Activated CD4-positive, alpha-beta memory T cell treated with anti-CD3 and anti-CD28 coated beads, Interleukin-2, amount 10 ng/mL, durations not matched to agents 7 days and 5 days (primary cell): ENCODE measurements at regions not wholly inside any gene's neighbourhood (a gene's known extent, or its start where the extent isn't known, plus 50 kb on each side); places are given as distances from the start of the nearest gene placed in this dataset.

Source experiments
- CTCF ChIA-PET: fragments of 350-600 bp; sonication (Branson Sonifier 250); formaldehyde crosslinking; loops from one replicate; lab custom pipeline; 2021; ENCODE audit warnings: antibody characterized with exemption, inconsistent platforms; lab: Charles Lee
- POLR2A ChIA-PET: fragments of 350-600 bp; sonication (Branson Sonifier 250); formaldehyde crosslinking; loops from one replicate; lab custom pipeline; 2021; ENCODE audit warnings: antibody characterized with exemption; lab: Charles Lee
- DNase-seq: peaks from one replicate; pipeline ENCODE4 v3.0.0-alpha.2; 2020
- H3K27ac Mint-ChIP-seq: one replicate; pipeline ENCODE4 v1.8.0; 2021; ENCODE audit warnings: mild to moderate bottlenecking, mixed read lengths
- H3K27me3 Mint-ChIP-seq: one replicate; pipeline ENCODE4 v1.8.0; 2021; ENCODE audit warnings: mixed read lengths
- H3K36me3 Mint-ChIP-seq: one replicate; pipeline ENCODE4 v1.8.0; 2021; ENCODE audit warnings: low read depth, mixed read lengths
- H3K4me1 Mint-ChIP-seq: one replicate; pipeline ENCODE4 v1.8.0; 2021; ENCODE audit warnings: mixed read lengths
- H3K4me3 Mint-ChIP-seq: one replicate; pipeline ENCODE4 v1.8.0; 2021; ENCODE audit warnings: mild to moderate bottlenecking, mixed read lengths
- H3K9me3 Mint-ChIP-seq: one replicate; pipeline ENCODE4 v1.8.0; 2021; ENCODE audit warnings: mixed read lengths

- Mint-ChIP-seq H3K27ac (no peak overlapping the region), H3K9me3 (peaks cover 15% of the 10 kb centered on the region), H3K4me1 (no peaks in the 10 kb centered on the region), H3K4me3 (no peak overlapping the region), H3K36me3 (no peaks in the 10 kb centered on the region), H3K27me3 (no peaks in the 10 kb centered on the region)
- ChIA-PET CTCF (no interaction called here), POLR2A (no interaction called here)
- DNase-seq, result no peak
Observed at GRCh38 chr4:162265802-162266201, 102.0 kb upstream of the FSTL5 start.

GRCh38 chr4:162245051-162245450 is 81.3 kb upstream of the FSTL5 start:
- Mint-ChIP-seq H3K4me3 (no peak overlapping the region), H3K4me1 (no peaks in the 10 kb centered on the region), H3K9me3 (peaks cover 2% of the 10 kb centered on the region), H3K36me3 (no peaks in the 10 kb centered on the region), H3K27ac (no peak overlapping the region), H3K27me3 (no peaks in the 10 kb centered on the region)
- POLR2A ChIA-PET, result no interaction called here
- DNase-seq, result no peak
- CTCF ChIA-PET, result no interaction called here

GRCh38 chr4:162241857-162242256 is 78.1 kb upstream of the FSTL5 start:
- H3K9me3 Mint-ChIP-seq, result peaks cover 5% of the 10 kb centered on the region
- no peak for DNase-seq
- ChIA-PET CTCF (no interaction called here), POLR2A (no interaction called here)
- no peak overlapping the region for H3K27ac Mint-ChIP-seq
- no peaks in the 10 kb centered on the region for H3K27me3 Mint-ChIP-seq
- no peak overlapping the region for H3K4me3 Mint-ChIP-seq
- no peaks in the 10 kb centered on the region for H3K36me3 Mint-ChIP-seq
- H3K4me1 Mint-ChIP-seq, result no peaks in the 10 kb centered on the region

- peaks cover 5% of the 10 kb centered on the region for H3K9me3 Mint-ChIP-seq
- no peak overlapping the region for H3K4me3 Mint-ChIP-seq
- H3K27ac Mint-ChIP-seq, result no peak overlapping the region
- ChIA-PET POLR2A (no interaction called here), CTCF (no interaction called here)
- DNase-seq, result no peak
- H3K36me3 Mint-ChIP-seq, result no peaks in the 10 kb centered on the region
- no peaks in the 10 kb centered on the region for H3K4me1 Mint-ChIP-seq
- H3K27me3 Mint-ChIP-seq, result no peaks in the 10 kb centered on the region
Observed at GRCh38 chr4:162239992-162240769, 76.4 kb upstream of the FSTL5 start.

- ChIA-PET CTCF (no interaction called here), POLR2A (no interaction called here)
- no peak overlapping the region for H3K4me3 Mint-ChIP-seq
- no peak for DNase-seq
- H3K4me1 Mint-ChIP-seq, result no peaks in the 10 kb centered on the region
- H3K9me3 Mint-ChIP-seq, result peaks cover 3% of the 10 kb centered on the region
- no peak overlapping the region for H3K27ac Mint-ChIP-seq
- no peaks in the 10 kb centered on the region for H3K27me3 Mint-ChIP-seq
- no peaks in the 10 kb centered on the region for H3K36me3 Mint-ChIP-seq
Observed at GRCh38 chr4:162237676-162238075, 73.9 kb upstream of the FSTL5 start.

- H3K4me3 Mint-ChIP-seq, result no peak overlapping the region
- H3K27me3 Mint-ChIP-seq, result no peaks in the 10 kb centered on the region
- no peak overlapping the region for H3K27ac Mint-ChIP-seq
- no peaks in the 10 kb centered on the region for H3K4me1 Mint-ChIP-seq
- H3K9me3 Mint-ChIP-seq, result peaks cover 4% of the 10 kb centered on the region
- no peak for DNase-seq
- POLR2A ChIA-PET, result no interaction called here
- CTCF ChIA-PET, result no interaction called here
- no peaks in the 10 kb centered on the region for H3K36me3 Mint-ChIP-seq
Observed at GRCh38 chr4:162234595-162234994, 70.8 kb upstream of the FSTL5 start.

- peaks cover 2% of the 10 kb centered on the region for H3K9me3 Mint-ChIP-seq
- no peak for DNase-seq
Observed at GRCh38 chr4:162232349-162232748, 68.5 kb upstream of the FSTL5 start.

GRCh38 chr4:162229670-162230069 is 65.9 kb upstream of the FSTL5 start:
- CTCF ChIA-PET, result no interaction called here
- Mint-ChIP-seq H3K4me1 (no peaks in the 10 kb centered on the region), H3K27ac (no peak overlapping the region), H3K9me3 (peaks cover 2% of the 10 kb centered on the region), H3K36me3 (no peaks in the 10 kb centered on the region), H3K4me3 (no peak overlapping the region), H3K27me3 (no peaks in the 10 kb centered on the region)
- POLR2A ChIA-PET, result no interaction called here
- DNase-seq, result no peak

More at GRCh38 chr4:162232349-162232748, 68.5 kb upstream of the FSTL5 start:
- no peaks in the 10 kb centered on the region for H3K36me3 Mint-ChIP-seq
- H3K27me3 Mint-ChIP-seq, result no peaks in the 10 kb centered on the region
- POLR2A ChIA-PET, result no interaction called here
- H3K27ac Mint-ChIP-seq, result no peak overlapping the region
- H3K4me3 Mint-ChIP-seq, result no peak overlapping the region
- no peaks in the 10 kb centered on the region for H3K4me1 Mint-ChIP-seq
- CTCF ChIA-PET, result no interaction called here

- no peak for DNase-seq
- Mint-ChIP-seq H3K9me3 (no peaks in the 10 kb centered on the region), H3K4me3 (no peak overlapping the region), H3K27me3 (no peaks in the 10 kb centered on the region), H3K27ac (no peak overlapping the region), H3K36me3 (no peaks in the 10 kb centered on the region), H3K4me1 (no peaks in the 10 kb centered on the region)
- POLR2A ChIA-PET, result no interaction called here
- CTCF ChIA-PET, result no interaction called here
Observed at GRCh38 chr4:162221148-162221547, 57.3 kb upstream of the FSTL5 start.
